COLO668 (cell line): ENCODE measurements at regions not wholly inside any gene's neighbourhood (a gene's known extent, or its start where the extent isn't known, plus 50 kb on each side); places are given as distances from the start of the nearest gene placed in this dataset.
"Not testable (repeated sequence)": the region's sequence is repeated elsewhere in the genome, so short reads cannot be mapped to it uniquely, and the experiment has no call there.

Experiments used
- DNase-seq: peaks from one replicate; lab custom pipeline; 2025; ENCODE audit not compliant: unreplicated experiment; lab: John Stamatoyannopoulos, UW

GRCh38 chr2:185245806-185246205 lies 492.8 kb upstream of the FSIP2 start:
- no peak for DNase-seq

- DNase-seq = no peak
Measured at GRCh38 chr2:185246717-185247116, 491.9 kb upstream of the FSIP2 start.

- DNase-seq = no peak
Measured at GRCh38 chr2:185255566-185255965, 483.0 kb upstream of the FSIP2 start.

GRCh38 chr2:185265747-185266146 lies 472.9 kb upstream of the FSIP2 start:
- DNase-seq = no peak

- DNase-seq = no peak
Measured at GRCh38 chr2:185268651-185269050, 470.0 kb upstream of the FSIP2 start.

- no peak for DNase-seq
Measured at GRCh38 chr2:185274718-185275484, 463.7 kb upstream of the FSIP2 start.

GRCh38 chr2:185275979-185276378 lies 462.6 kb upstream of the FSIP2 start:
- not testable (repeated sequence) for DNase-seq

GRCh38 chr2:185278761-185279160 lies 459.8 kb upstream of the FSIP2 start:
- DNase-seq = no peak

GRCh38 chr2:185279999-185280398 lies 458.6 kb upstream of the FSIP2 start:
- DNase-seq = no peak

- no peak for DNase-seq
Measured at GRCh38 chr2:185284696-185285095, 453.9 kb upstream of the FSIP2 start.

- peak; percentile 20 for DNase-seq
Measured at GRCh38 chr2:185290012-185290411, 448.6 kb upstream of the FSIP2 start.

- DNase-seq = peak; percentile 28
Measured at GRCh38 chr2:185291035-185291647, 447.5 kb upstream of the FSIP2 start.

GRCh38 chr2:185299867-185300266 lies 438.7 kb upstream of the FSIP2 start:
- no peak for DNase-seq

GRCh38 chr2:185306119-185306518 lies 432.5 kb upstream of the FSIP2 start:
- no peak for DNase-seq

- no peak for DNase-seq
Measured at GRCh38 chr2:185316383-185316782, 422.2 kb upstream of the FSIP2 start.

- DNase-seq = no peak
Measured at GRCh38 chr2:185318271-185318724, 420.3 kb upstream of the FSIP2 start.

- DNase-seq = no peak
Measured at GRCh38 chr2:185335879-185336278, 402.7 kb upstream of the FSIP2 start.

- DNase-seq = no peak
Measured at GRCh38 chr2:185337033-185337432, 401.6 kb upstream of the FSIP2 start.

- DNase-seq = no peak
Measured at GRCh38 chr2:185338104-185338503, 400.5 kb upstream of the FSIP2 start.

GRCh38 chr2:185347445-185347844 lies 391.2 kb upstream of the FSIP2 start:
- DNase-seq = no peak

- DNase-seq = no peak
Measured at GRCh38 chr2:185360776-185361175, 377.8 kb upstream of the FSIP2 start.

- no peak for DNase-seq
Measured at GRCh38 chr2:185372188-185372587, 366.4 kb upstream of the FSIP2 start.

GRCh38 chr2:185373229-185373628 lies 365.4 kb upstream of the FSIP2 start:
- DNase-seq = no peak
